ENCODE measurements at regions not wholly inside any gene's neighbourhood (a gene's known extent, or its start where the extent isn't known, plus 50 kb on each side); places are given as distances from the start of the nearest gene placed in this dataset.

DNA sequence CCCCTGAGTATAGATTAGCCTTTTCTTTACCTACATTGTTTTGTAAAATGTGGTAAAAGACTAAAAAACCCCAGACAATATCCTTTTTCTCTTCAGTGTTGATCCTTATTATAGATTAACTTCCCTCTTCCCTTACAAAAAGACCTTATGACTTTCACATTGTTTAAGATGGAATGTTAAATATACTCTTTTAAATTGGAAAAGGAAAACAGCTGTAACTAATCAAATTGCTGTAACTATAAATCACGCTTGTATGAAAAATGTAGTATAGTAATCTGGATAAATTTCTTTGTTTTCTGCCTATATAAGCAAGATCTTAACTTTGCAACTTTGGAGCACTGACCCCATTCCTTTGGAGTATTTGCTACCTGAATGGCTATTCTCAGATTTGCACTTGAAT is 383.1 kb downstream of the FAM170A start:
- peaks cover 0 to 4% of the 10 kb centered on the region in 2 donors for H3K4me1 ChIP-seq (ENCODE audit: control insufficient read depth in 1 of 2, low read depth in 2 of 2)
- no peaks in the 10 kb centered on the region for H3K9me3 ChIP-seq
- ATAC-seq (ENCODE audit: insufficient number of reproducible peaks, low FRiP score, low read depth): no peak
- TF ChIP-seq, protein P1, sequence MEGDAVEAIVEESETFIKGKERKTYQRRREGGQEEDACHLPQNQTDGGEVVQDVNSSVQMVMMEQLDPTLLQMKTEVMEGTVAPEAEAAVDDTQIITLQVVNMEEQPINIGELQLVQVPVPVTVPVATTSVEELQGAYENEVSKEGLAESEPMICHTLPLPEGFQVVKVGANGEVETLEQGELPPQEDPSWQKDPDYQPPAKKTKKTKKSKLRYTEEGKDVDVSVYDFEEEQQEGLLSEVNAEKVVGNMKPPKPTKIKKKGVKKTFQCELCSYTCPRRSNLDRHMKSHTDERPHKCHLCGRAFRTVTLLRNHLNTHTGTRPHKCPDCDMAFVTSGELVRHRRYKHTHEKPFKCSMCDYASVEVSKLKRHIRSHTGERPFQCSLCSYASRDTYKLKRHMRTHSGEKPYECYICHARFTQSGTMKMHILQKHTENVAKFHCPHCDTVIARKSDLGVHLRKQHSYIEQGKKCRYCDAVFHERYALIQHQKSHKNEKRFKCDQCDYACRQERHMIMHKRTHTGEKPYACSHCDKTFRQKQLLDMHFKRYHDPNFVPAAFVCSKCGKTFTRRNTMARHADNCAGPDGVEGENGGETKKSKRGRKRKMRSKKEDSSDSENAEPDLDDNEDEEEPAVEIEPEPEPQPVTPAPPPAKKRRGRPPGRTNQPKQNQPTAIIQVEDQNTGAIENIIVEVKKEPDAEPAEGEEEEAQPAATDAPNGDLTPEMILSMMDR (IDR thresholded peaks at IDR 0.05): no peak
- DNase-seq (ENCODE audit: low spot score): no peak
- H3K36me3 ChIP-seq: no peaks in the 10 kb centered on the region
- no peak overlapping the region for H3K27ac ChIP-seq
- no peaks in the 10 kb centered on the region for H3K27me3 ChIP-seq (replicated peaks; ENCODE audit: insufficient read depth)
- H3K4me3 ChIP-seq: no peak overlapping the region

- TF ChIP-seq, protein P1 (IDR thresholded peaks at IDR 0.05): no peak
- ATAC-seq (ENCODE audit: insufficient number of reproducible peaks, low FRiP score, low read depth) (no peak), DNase-seq (ENCODE audit: low spot score) (no peak)
- Histone ChIP-seq H3K36me3 (no peaks in the 10 kb centered on the region), H3K4me1 (ENCODE audit: control insufficient read depth in 1 of 2, low read depth in 2 of 2) (peaks cover 0 to 2% of the 10 kb centered on the region in 2 donors), H3K4me3 (no peak overlapping the region), H3K27me3 (replicated peaks; ENCODE audit: insufficient read depth) (no peaks in the 10 kb centered on the region), H3K27ac (no peak overlapping the region), H3K9me3 (no peaks in the 10 kb centered on the region)
Measured at GRCh38 chr5:120014535-120014934, 385.2 kb downstream of the FAM170A start.

GRCh38 chr5:120016717-120017382 is 387.5 kb downstream of the FAM170A start:
- no peaks in the 10 kb centered on the region for H3K4me1 ChIP-seq (ENCODE audit: control insufficient read depth in 1 of 2, low read depth in 2 of 2)
- H3K9me3 ChIP-seq: no peaks in the 10 kb centered on the region

GRCh38 chr5:120017513-120017912 is 388.2 kb downstream of the FAM170A start:
- TF ChIP-seq, protein P1 (IDR thresholded peaks at IDR 0.05): no peak
- Histone ChIP-seq H3K4me3 (no peak overlapping the region), H3K4me1 (ENCODE audit: control insufficient read depth in 1 of 2, low read depth in 2 of 2) (no peaks in the 10 kb centered on the region), H3K36me3 (no peaks in the 10 kb centered on the region), H3K27me3 (replicated peaks; ENCODE audit: insufficient read depth) (no peaks in the 10 kb centered on the region), H3K27ac (no peak overlapping the region), H3K9me3 (no peaks in the 10 kb centered on the region)
- DNase-seq (ENCODE audit: low spot score): no peak
- no peak for ATAC-seq (ENCODE audit: insufficient number of reproducible peaks, low FRiP score, low read depth)

More at GRCh38 chr5:120016717-120017382, 387.5 kb downstream of the FAM170A start:
- H3K27ac ChIP-seq: no peak overlapping the region
- H3K4me3 ChIP-seq: no peak overlapping the region
- H3K27me3 ChIP-seq (replicated peaks; ENCODE audit: insufficient read depth): no peaks in the 10 kb centered on the region
- no peak for DNase-seq (ENCODE audit: low spot score)
- H3K36me3 ChIP-seq: no peaks in the 10 kb centered on the region
- TF ChIP-seq, protein P1 (IDR thresholded peaks at IDR 0.05): no peak
- no peak for ATAC-seq (ENCODE audit: insufficient number of reproducible peaks, low FRiP score, low read depth)

DNA sequence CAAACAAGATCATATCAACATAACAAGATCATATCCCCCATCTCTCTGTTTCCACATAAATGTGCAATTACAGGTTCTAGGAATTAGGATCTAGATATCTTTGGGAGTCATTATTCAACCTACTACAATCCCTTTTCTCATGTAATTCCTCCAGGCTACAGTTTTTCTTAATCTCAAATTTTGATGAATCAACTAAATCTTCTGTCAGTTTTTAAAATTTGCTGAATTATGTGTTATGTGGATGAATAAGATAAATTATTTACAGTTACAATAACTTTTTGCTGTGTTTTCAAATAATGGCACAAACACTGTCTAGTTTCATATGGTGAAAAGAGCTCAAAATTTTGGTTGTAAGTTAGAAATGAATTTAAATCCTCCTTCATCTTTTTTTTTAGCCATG is 405.8 kb downstream of the FAM170A start:
- DNase-seq (ENCODE audit: low spot score) (no peak), ATAC-seq (ENCODE audit: insufficient number of reproducible peaks, low FRiP score, low read depth) (no peak)
- H3K9me3 ChIP-seq: no peaks in the 10 kb centered on the region
- H3K4me3 ChIP-seq: no peak overlapping the region
- no peak overlapping the region for H3K27ac ChIP-seq
- TF ChIP-seq, protein P1 (IDR thresholded peaks at IDR 0.05): no peak
- H3K36me3 ChIP-seq: no peaks in the 10 kb centered on the region
- H3K4me1 ChIP-seq (ENCODE audit: control insufficient read depth in 1 of 2, low read depth in 2 of 2): no peaks in the 10 kb centered on the region
- no peaks in the 10 kb centered on the region for H3K27me3 ChIP-seq (replicated peaks; ENCODE audit: insufficient read depth)
